Glutamatergic neuron (in vitro differentiated cells): ENCODE measurements at regions not wholly inside any gene's neighbourhood (a gene's known extent, or its start where the extent isn't known, plus 50 kb on each side); places are given as distances from the start of the nearest gene placed in this dataset.

Experiments used
- DNase-seq: peaks from one replicate; pipeline ENCODE4 v3.0.0; 2022
- H3K27ac Mint-ChIP-seq: one replicate; pipeline ENCODE4 v1.8.0; 2020; ENCODE audit warnings: mild to moderate bottlenecking, mixed read lengths, inconsistent platforms; ENCODE audit not compliant: unreplicated experiment
- H3K27me3 Mint-ChIP-seq: one replicate; pipeline ENCODE4 v1.8.0; 2020; ENCODE audit warnings: mild to moderate bottlenecking, moderate library complexity, mixed read lengths, inconsistent platforms; ENCODE audit not compliant: unreplicated experiment
- H3K36me3 Mint-ChIP-seq: one replicate; pipeline ENCODE4 v1.8.0; 2020; ENCODE audit warnings: mild to moderate bottlenecking, mixed read lengths, inconsistent platforms; ENCODE audit not compliant: unreplicated experiment
- H3K4me1 Mint-ChIP-seq: one replicate; pipeline ENCODE4 v1.8.0; 2020; ENCODE audit warnings: mild to moderate bottlenecking, low read depth, mixed read lengths, inconsistent platforms; ENCODE audit not compliant: unreplicated experiment
- H3K4me3 Mint-ChIP-seq: one replicate; pipeline ENCODE4 v1.8.0; 2020; ENCODE audit warnings: mild to moderate bottlenecking, mixed read lengths, inconsistent platforms; ENCODE audit not compliant: unreplicated experiment
- H3K9me3 Mint-ChIP-seq: one replicate; pipeline ENCODE4 v1.8.0; 2020; ENCODE audit warnings: mild to moderate bottlenecking, moderate library complexity, mixed read lengths, inconsistent platforms; ENCODE audit not compliant: unreplicated experiment
- CTCF ChIP-seq: fragments of 200-600 bp; sonication (generic); IDR thresholded peaks from one replicate; pipeline ENCODE4 v1.5.0; 2021; ENCODE audit not compliant: partially characterized antibody, unreplicated experiment

- Mint-ChIP-seq H3K4me3 (no peak overlapping the region), H3K27me3 (peaks cover 2% of the 10 kb centered on the region), H3K27ac (no peak overlapping the region), H3K9me3 (no peaks in the 10 kb centered on the region), H3K4me1 (no peaks in the 10 kb centered on the region), H3K36me3 (no peaks in the 10 kb centered on the region)
- no peak for DNase-seq
- no peak for TF ChIP-seq CTCF
These were observed 98.6 kb upstream of the PIK3R1 start for GRCh38 chr5:68116868-68117411.

- H3K27me3 Mint-ChIP-seq: peaks cover 2% of the 10 kb centered on the region
- no peaks in the 10 kb centered on the region for H3K4me1 Mint-ChIP-seq
- no peak overlapping the region for H3K4me3 Mint-ChIP-seq
- H3K36me3 Mint-ChIP-seq: no peaks in the 10 kb centered on the region
- H3K27ac Mint-ChIP-seq: no peak overlapping the region
- no peak for TF ChIP-seq CTCF
- H3K9me3 Mint-ChIP-seq: no peaks in the 10 kb centered on the region
- DNase-seq: no peak
These were observed 99.1 kb upstream of the PIK3R1 start for GRCh38 chr5:68116408-68116807.

- Mint-ChIP-seq H3K27ac (no peak overlapping the region), H3K4me1 (no peaks in the 10 kb centered on the region), H3K27me3 (peaks cover 2% of the 10 kb centered on the region), H3K36me3 (no peaks in the 10 kb centered on the region), H3K9me3 (no peaks in the 10 kb centered on the region), H3K4me3 (no peak overlapping the region)
- no peak for DNase-seq
- no peak for TF ChIP-seq CTCF
These were observed 100.0 kb upstream of the PIK3R1 start for GRCh38 chr5:68115584-68115983.

GRCh38 chr5:68114378-68115040, 101.0 kb upstream of the PIK3R1 start:
- TF ChIP-seq CTCF: no peak
- Mint-ChIP-seq H3K27me3 (peaks cover 2% of the 10 kb centered on the region), H3K4me3 (no peak overlapping the region), H3K27ac (no peak overlapping the region), H3K36me3 (no peaks in the 10 kb centered on the region), H3K4me1 (no peaks in the 10 kb centered on the region), H3K9me3 (no peaks in the 10 kb centered on the region)
- no peak for DNase-seq

- H3K27ac Mint-ChIP-seq: no peak overlapping the region
- TF ChIP-seq CTCF: no peak
- H3K4me3 Mint-ChIP-seq: no peak overlapping the region
- no peak for DNase-seq
- H3K4me1 Mint-ChIP-seq: no peaks in the 10 kb centered on the region
- peaks cover 1% of the 10 kb centered on the region for H3K9me3 Mint-ChIP-seq
- no peaks in the 10 kb centered on the region for H3K36me3 Mint-ChIP-seq
- peaks cover 2% of the 10 kb centered on the region for H3K27me3 Mint-ChIP-seq
These were observed 102.9 kb upstream of the PIK3R1 start for GRCh38 chr5:68112658-68113057.
